ENCODE measurements at regions not wholly inside any gene's neighbourhood (a gene's known extent, or its start where the extent isn't known, plus 50 kb on each side); places are given as distances from the start of the nearest gene placed in this dataset.
"Not testable (repeated sequence)": the region's sequence is repeated elsewhere in the genome, so short reads cannot be mapped to it uniquely, and the experiment has no call there.

DNA sequence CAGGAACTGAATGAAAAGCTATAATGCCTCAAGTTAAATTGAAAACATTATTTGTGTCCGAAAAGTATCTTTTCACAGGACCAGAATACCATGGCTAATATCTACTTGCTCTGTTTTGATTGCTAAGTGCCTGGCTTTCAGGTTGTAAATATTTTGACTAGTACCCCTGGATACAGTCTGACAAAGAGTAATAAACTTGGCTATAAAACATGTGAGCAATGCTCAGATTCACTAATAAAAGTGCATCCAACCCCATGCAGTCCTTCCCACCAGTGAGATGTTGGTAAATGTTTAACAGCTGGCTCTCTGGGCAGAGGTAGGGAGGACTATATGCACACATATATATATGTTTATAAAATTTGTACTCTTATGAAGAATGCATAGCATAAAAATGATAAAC, 281.8 kb upstream of the TGFBR2 start:
- TF ChIP-seq, protein P1, sequence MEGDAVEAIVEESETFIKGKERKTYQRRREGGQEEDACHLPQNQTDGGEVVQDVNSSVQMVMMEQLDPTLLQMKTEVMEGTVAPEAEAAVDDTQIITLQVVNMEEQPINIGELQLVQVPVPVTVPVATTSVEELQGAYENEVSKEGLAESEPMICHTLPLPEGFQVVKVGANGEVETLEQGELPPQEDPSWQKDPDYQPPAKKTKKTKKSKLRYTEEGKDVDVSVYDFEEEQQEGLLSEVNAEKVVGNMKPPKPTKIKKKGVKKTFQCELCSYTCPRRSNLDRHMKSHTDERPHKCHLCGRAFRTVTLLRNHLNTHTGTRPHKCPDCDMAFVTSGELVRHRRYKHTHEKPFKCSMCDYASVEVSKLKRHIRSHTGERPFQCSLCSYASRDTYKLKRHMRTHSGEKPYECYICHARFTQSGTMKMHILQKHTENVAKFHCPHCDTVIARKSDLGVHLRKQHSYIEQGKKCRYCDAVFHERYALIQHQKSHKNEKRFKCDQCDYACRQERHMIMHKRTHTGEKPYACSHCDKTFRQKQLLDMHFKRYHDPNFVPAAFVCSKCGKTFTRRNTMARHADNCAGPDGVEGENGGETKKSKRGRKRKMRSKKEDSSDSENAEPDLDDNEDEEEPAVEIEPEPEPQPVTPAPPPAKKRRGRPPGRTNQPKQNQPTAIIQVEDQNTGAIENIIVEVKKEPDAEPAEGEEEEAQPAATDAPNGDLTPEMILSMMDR (conservative IDR thresholded peaks at IDR 0.05; ENCODE audit: control insufficient read depth, insufficient read depth, low read depth, low read length) = no peak
- no peak overlapping the region for H3K4me3 ChIP-seq (ENCODE audit: control insufficient read depth, low read depth, low read length)
- DNase-seq (ENCODE audit: low read depth) = no peak

DNA sequence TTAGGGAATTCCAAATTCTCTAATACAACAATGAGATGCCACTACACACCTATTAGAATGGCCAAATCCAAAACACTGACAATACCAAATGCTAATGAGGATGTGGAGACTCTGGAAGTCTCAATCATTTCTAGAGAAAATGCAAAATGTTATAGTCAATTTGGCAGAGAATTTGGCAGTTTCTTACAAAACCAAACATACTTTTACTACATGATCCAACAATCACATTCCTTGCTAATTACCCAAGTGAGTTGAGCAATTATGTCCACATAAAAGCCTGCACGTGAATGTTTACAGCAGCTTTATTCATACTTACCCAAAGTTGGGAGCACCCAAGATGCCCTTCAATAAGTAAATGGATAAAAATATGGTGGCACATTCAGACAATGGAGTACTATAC, 278.4 kb upstream of the TGFBR2 start:
- H3K4me3 ChIP-seq (ENCODE audit: control insufficient read depth, low read depth, low read length); DNase-seq (ENCODE audit: low read depth): not testable (repeated sequence)

DNA sequence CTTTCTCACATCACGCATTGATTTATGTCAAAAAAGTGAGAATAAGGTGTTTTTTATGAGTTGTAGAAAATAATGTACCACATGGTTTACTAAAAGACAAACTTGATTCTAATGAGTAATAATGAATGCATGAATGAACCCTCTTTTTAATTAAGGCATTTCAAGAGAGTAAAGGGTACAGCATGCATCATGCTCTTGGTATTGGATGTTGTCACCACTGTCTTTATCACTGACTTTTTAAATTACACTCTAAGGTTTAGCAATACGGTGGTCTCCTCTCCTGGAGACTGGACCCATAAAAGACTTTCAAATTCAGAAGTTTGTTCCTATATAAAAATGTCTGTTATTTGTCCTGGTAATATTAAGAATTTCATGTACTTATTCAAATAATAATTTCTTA, 277.5 kb upstream of the TGFBR2 start:
- DNase-seq (ENCODE audit: low read depth); H3K4me3 ChIP-seq (ENCODE audit: control insufficient read depth, low read depth, low read length): not testable (repeated sequence)

DNA sequence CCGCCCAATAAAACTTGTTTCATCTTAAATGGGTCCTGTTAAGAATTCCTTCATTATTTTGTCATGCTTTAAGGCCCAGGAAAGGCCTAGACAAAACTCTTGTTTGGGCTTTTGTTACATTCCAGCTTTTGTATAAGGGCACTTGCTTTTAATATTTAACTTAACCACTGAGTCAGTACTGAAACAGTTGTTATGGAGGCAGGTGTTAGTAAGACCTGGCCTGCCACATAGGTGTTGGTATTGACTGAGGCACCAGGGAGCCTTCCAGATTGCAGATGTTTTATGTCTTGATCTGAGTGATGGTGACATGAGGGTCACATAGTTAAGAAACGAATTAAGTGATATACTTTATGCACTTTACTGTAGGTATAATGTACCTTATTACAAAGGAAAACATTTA, 274.9 kb upstream of the TGFBR2 start:
- TF ChIP-seq, protein P1 (conservative IDR thresholded peaks at IDR 0.05; ENCODE audit: control insufficient read depth, insufficient read depth, low read depth, low read length) = no peak
- DNase-seq (ENCODE audit: low read depth) = no peak
- H3K4me3 ChIP-seq (ENCODE audit: control insufficient read depth, low read depth, low read length) = no peak overlapping the region

DNA sequence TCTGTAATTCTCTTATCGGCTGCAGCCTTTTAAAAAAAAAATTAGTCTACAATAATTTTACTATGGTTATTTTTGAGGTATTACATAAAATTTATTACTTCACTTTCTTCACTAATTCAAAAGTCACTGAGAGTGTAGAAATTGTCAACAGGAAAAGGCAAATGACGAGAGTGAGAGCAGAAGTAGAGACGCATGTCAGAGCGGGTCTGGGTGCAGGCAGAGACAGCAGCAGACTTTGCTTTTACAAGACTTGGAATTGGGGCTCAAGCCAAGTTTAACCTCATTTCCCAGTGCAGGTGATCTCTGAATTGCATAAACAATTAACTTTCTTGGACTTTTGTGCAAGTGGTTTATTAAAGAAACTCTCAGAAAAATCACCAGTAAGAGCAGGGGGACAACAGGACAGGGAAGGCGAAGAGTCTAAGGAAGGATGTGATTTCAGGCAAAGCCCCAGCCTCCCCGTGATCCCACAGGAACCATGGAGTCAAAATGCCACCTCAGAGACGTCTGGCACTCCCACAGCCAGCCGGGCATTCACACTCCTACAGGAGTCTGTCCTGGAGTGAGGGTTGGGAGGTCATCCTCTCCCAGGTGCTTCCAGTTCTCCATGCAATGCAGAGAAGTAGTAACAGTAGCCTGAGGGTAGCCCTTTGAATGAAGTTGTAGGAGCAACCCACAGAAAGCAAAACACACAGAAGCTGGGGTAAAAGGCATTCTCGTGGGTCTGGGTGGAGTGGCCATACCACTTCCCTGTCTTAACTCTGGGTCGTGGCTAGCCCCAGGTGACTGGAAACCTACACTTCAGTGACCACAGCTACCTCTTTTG, 274.0 kb upstream of the TGFBR2 start:
- TF ChIP-seq, protein P1 (conservative IDR thresholded peaks at IDR 0.05; ENCODE audit: control insufficient read depth, insufficient read depth, low read depth, low read length) = no peak
- H3K4me3 ChIP-seq (ENCODE audit: control insufficient read depth, low read depth, low read length) = no peak overlapping the region
- DNase-seq (ENCODE audit: low read depth) = no peak

DNA sequence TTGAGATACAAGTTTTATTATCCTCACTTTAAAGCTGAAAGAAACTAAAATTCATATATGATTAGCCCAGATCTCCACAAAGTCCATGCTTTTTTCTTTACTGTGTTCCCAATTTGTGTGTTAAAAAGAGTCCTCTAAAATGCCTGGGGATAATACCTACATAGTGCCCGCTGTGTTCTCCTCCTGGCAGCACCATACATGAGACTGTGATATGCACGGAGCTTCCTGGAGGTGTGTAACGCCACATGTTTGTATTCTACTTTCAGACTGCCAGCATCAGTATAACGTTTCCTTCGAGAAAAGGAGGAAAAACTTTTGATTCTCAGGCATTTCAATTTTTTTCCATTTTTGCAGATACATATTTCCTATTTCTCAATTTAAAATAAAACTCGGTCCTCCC, 273.3 kb upstream of the TGFBR2 start:
- DNase-seq (ENCODE audit: low read depth) = no peak
- TF ChIP-seq, protein P1 (conservative IDR thresholded peaks at IDR 0.05; ENCODE audit: control insufficient read depth, insufficient read depth, low read depth, low read length) = no peak
- H3K4me3 ChIP-seq (ENCODE audit: control insufficient read depth, low read depth, low read length) = no peak overlapping the region

DNA sequence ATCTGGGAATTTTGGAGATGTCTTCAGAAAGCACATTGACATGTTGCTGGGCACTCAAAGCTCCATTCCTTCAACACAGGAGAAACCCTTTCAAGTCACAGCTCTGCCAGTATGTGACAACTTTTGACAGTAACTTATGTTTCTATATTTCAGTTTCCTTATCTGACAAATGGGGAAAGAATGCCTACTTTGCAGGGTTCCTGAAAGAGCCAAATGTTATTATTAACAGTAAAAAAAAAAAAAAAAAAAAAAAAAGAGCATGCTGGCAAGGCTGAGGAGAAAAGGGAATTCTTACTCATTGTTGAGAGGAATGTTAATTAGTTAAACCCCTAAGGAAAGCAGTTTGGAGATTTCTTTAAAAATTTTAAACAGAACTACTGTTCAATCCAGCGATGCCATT, 272.5 kb upstream of the TGFBR2 start:
- no peak overlapping the region for H3K4me3 ChIP-seq (ENCODE audit: control insufficient read depth, low read depth, low read length)
- DNase-seq (ENCODE audit: low read depth) = peak; percentile 46
- TF ChIP-seq, protein P1 (conservative IDR thresholded peaks at IDR 0.05; ENCODE audit: control insufficient read depth, insufficient read depth, low read depth, low read length) = no peak

DNA sequence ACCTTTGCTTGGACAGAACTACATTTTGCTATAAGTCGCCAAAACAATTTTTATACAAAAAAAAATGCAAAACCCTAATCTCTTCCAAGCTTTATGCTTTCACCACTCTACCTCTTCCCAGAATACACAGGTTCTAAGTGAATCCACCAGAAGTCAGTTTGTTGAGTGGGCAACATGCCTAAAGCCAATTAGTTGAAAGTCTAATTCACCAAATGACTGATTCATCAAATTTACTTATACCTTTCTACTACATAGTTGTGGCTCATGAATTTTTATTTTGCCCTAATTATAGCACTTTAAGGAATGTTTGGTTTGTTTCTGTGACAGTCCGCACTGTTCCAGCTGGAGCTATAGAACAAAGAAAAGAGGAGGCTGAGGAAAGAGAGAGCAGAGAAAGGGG, 265.9 kb upstream of the TGFBR2 start:
- no peak overlapping the region for H3K4me3 ChIP-seq (ENCODE audit: control insufficient read depth, low read depth, low read length)
- no peak for DNase-seq (ENCODE audit: low read depth)
- TF ChIP-seq, protein P1 (conservative IDR thresholded peaks at IDR 0.05; ENCODE audit: control insufficient read depth, insufficient read depth, low read depth, low read length) = no peak
